Heart left ventricle (tissue), 13 donors: ENCODE measurements at regions not wholly inside any gene's neighbourhood (a gene's known extent, or its start where the extent isn't known, plus 50 kb on each side); places are given as distances from the start of the nearest gene placed in this dataset.

Experiments used
- CTCF ChIP-seq, 12 donors: fragments of 200-600 bp; sonication (generic) in 4 of 12; IDR thresholded peaks; one replicate each; pipeline versions ENCODE4 v1.5.0 to v1.8.0; 2018 to 2022; ENCODE audit warnings: antibody characterized with exemption in 12 of 12, mild to moderate bottlenecking in 5 of 12
- POLR2A ChIP-seq, 2 donors: fragments of 450-650 bp; IDR thresholded peaks; one replicate each; pipeline ENCODE4 v1.6.1; 2017; ENCODE audit warnings: antibody characterized with exemption in 2 of 2, mild to moderate bottlenecking in 2 of 2, moderate library complexity in 2 of 2
- donor health status: ischemic (EF 13 %, LVEDD 7.1; RV severe dilation, severe dysfunction).
- donor health status: DM: no; HTN: yes; CAD: no.
- donor health status: DM: no; HTN: no; CAD: no.
- donor health status: ischemic (EF 25% LVEDD 6.9; RV normal size, moderate dysfunction).
- donor health status: ischemic (EF 25% LVEDD 5.7; RV mildly dilated, moderate dysfunction).
- donor health status: ischemic (EF 35%, LVEDD 5.7; RV mildly dilated, moderate dysfunction).
- donor health status: nonischemic (EF 11% LVEDD 7.7; RV severe dilation, severe dysfunction).
- donor health status: DM: yes; HTN: yes; CAD: no.
- donor health status: PGD.
- donor health status: ischemic (EF 29% LVEDD 5.4; RV normal size, mild dysfunction).
- donor health status: nonischemic (EF 23%, LVEDD 6.1; RV moderate dilation, normal function).

- TF ChIP-seq POLR2A (IDR thresholded peaks at IDR 0.05): no peak
- TF ChIP-seq CTCF (IDR thresholded peaks at IDR 0.05): no peak
Observed at GRCh38 chr5:167155387-167156005, 1135.9 kb upstream of the WWC1 start.
